Right cardiac atrium (tissue), 5 donors: ENCODE measurements at regions not wholly inside any gene's neighbourhood (a gene's known extent, or its start where the extent isn't known, plus 50 kb on each side); places are given as distances from the start of the nearest gene placed in this dataset.

Experiments used
- ATAC-seq, 2 donors: fragments of 200-7000 bp; cut with Tn5 transposase; one replicate each; pipeline versions ENCODE4 v1.8.0 to v1.9.1; 2020; ENCODE audit warnings: moderate library complexity in 2 of 2, mild to moderate bottlenecking in 1 of 2
- DNase-seq, 3 donors: peaks; one replicate each; pipeline ENCODE4 v3.0.0-alpha.2; 2020
- H3K27ac ChIP-seq: one replicate; pipeline ENCODE4 v1.5.1; 2013; ENCODE audit warnings: mild to moderate bottlenecking, low read length, control low read depth, moderate library complexity
- H3K27me3 ChIP-seq: one replicate; pipeline ENCODE4 v1.6.1; 2013; ENCODE audit not compliant: control insufficient read depth, insufficient read depth
- H3K4me1 ChIP-seq: one replicate; pipeline ENCODE4 v1.6.1; 2013; ENCODE audit warnings: low read length; ENCODE audit not compliant: control insufficient read depth, insufficient read depth
- H3K4me3 ChIP-seq: one replicate; pipeline ENCODE4 v1.5.1; 2013; ENCODE audit warnings: low read length, control low read depth
- H3K9me3 ChIP-seq: one replicate; pipeline ENCODE4 v1.6.1; 2013; ENCODE audit warnings: low read length; ENCODE audit not compliant: control insufficient read depth
- WGBS: extraction: QIAGEN DNeasy Blood & Tissue Kit; methylation state at CpG from one replicate; pipeline ENCODE4 v1.1.7; 2013; 5-methylcytosine and 5-hydroxymethylcytosine counted together
- intact Hi-C, 4 donors: fragments of 100-400 bp; cut with DNase I; formaldehyde crosslinking; loops; one replicate each; pipeline versions ENCODE4 v1.11.0 to v1.14.0; 2022 to 2023
- donor health status: healthy with polysubstance abuse.
- donor health status: DM: no; HTN: yes; CAD: no.
- donor health status: DM: no; HTN: no; CAD: no.
- donor health status: DM: no; HTN: yes; CAD: no; lungs with severe emphysema.
- donor health status: DM: yes; HTN: yes; CAD: no.

GRCh38 chr19:28485292-28485691 lies 727.7 kb downstream of the UQCRFS1 start:
- WGBS: 52% methylated on average over 9 of the region's 9 CpGs
- H3K4me1 ChIP-seq: no peaks in the 10 kb centered on the region
- ATAC-seq (peak in 1 of 2 donors; percentile 27), DNase-seq (peak in 2 of 3 donors; percentile 16 to 56)
- H3K27ac ChIP-seq: no peak overlapping the region
- H3K9me3 ChIP-seq: no peaks in the 10 kb centered on the region
- H3K27me3 ChIP-seq: no peaks in the 10 kb centered on the region
- intact Hi-C loops: no loop called here
- no peak overlapping the region for H3K4me3 ChIP-seq

GRCh38 chr19:28483197-28483596 lies 729.8 kb downstream of the UQCRFS1 start:
- Histone ChIP-seq H3K27ac (no peak overlapping the region), H3K4me1 (no peaks in the 10 kb centered on the region), H3K27me3 (no peaks in the 10 kb centered on the region), H3K4me3 (no peak overlapping the region), H3K9me3 (no peaks in the 10 kb centered on the region)
- intact Hi-C loops: no loop called here
- ATAC-seq: no peak
- 71% methylated on average over 3 of the region's 3 CpGs for WGBS
- no peak for DNase-seq

DNA sequence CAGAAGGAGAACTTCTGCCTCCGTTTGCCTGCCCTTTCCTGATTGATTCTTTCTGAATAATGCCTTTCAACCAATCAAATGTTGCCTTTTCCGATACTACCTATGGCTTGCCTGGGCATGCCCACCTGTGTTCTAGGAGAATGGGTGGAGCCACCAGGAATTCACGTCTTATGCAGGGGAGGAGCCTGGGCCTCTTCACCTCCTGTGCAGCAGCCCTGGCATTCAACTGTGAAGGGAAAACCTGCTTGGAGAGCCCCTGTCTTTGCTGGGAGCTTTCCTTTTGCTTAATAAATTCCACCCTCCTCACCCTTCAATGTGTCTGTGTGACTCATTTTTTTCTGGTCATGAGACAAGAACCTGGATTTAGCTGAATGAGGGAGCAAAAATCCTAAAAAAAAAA lies 730.7 kb downstream of the UQCRFS1 start:
- no peak overlapping the region for H3K27ac ChIP-seq

GRCh38 chr19:28481674-28482073 lies 731.3 kb downstream of the UQCRFS1 start:
- Histone ChIP-seq H3K27me3 (no peaks in the 10 kb centered on the region), H3K4me1 (no peaks in the 10 kb centered on the region), H3K9me3 (no peaks in the 10 kb centered on the region), H3K4me3 (no peak overlapping the region), H3K27ac (no peak overlapping the region)
- no peak for ATAC-seq
- intact Hi-C loops: no loop called here
- WGBS: 84% methylated on average over 1 of the region's 1 CpG
- DNase-seq: no peak

More for the DNA sequence above, 730.7 kb downstream of the UQCRFS1 start:
- intact Hi-C loops: no loop called here
- DNase-seq (no peak), ATAC-seq (no peak)
- Histone ChIP-seq H3K4me1 (no peaks in the 10 kb centered on the region), H3K4me3 (no peak overlapping the region), H3K9me3 (no peaks in the 10 kb centered on the region), H3K27me3 (no peaks in the 10 kb centered on the region)
- WGBS: 70% methylated on average over 3 of the region's 3 CpGs

- Histone ChIP-seq H3K4me1 (no peaks in the 10 kb centered on the region), H3K27ac (no peak overlapping the region), H3K9me3 (no peaks in the 10 kb centered on the region), H3K4me3 (no peak overlapping the region), H3K27me3 (no peaks in the 10 kb centered on the region)
- no peak for ATAC-seq
- intact Hi-C loops: no loop called here
- WGBS: 49% methylated on average over 5 of the region's 5 CpGs
- DNase-seq: no peak
These were observed 737.4 kb downstream of the UQCRFS1 start for GRCh38 chr19:28475525-28475924.

GRCh38 chr19:28472843-28473242 lies 740.1 kb downstream of the UQCRFS1 start:
- Histone ChIP-seq H3K9me3 (no peaks in the 10 kb centered on the region), H3K4me1 (no peaks in the 10 kb centered on the region), H3K4me3 (no peak overlapping the region), H3K27ac (no peak overlapping the region), H3K27me3 (no peaks in the 10 kb centered on the region)
- DNase-seq: peak; percentile 29 to 65 (median 63)
- peak in 1 of 2 donors; percentile 49 for ATAC-seq
- intact Hi-C loops: no loop called here
- WGBS: 36% methylated on average over 7 of the region's 7 CpGs

- WGBS: 54% methylated on average over 7 of the region's 7 CpGs
- ATAC-seq (no peak), DNase-seq (no peak)
- intact Hi-C loops: no loop called here
- Histone ChIP-seq H3K27me3 (no peaks in the 10 kb centered on the region), H3K4me1 (no peaks in the 10 kb centered on the region), H3K9me3 (no peaks in the 10 kb centered on the region), H3K4me3 (no peak overlapping the region), H3K27ac (no peak overlapping the region)
These were observed 741.0 kb downstream of the UQCRFS1 start for GRCh38 chr19:28471731-28472510.

GRCh38 chr19:28469544-28469943 lies 743.4 kb downstream of the UQCRFS1 start:
- DNase-seq (no peak), ATAC-seq (no peak)
- Histone ChIP-seq H3K4me3 (no peak overlapping the region), H3K4me1 (no peaks in the 10 kb centered on the region), H3K9me3 (no peaks in the 10 kb centered on the region), H3K27me3 (no peaks in the 10 kb centered on the region), H3K27ac (no peak overlapping the region)
- intact Hi-C loops: loop anchor here (5.0 to 10.0 kb wide), 5 partner anchors 165 to 408 kb away; no protein-coding TSS in a partner anchor
- 76% methylated on average over 7 of the region's 7 CpGs for WGBS

DNA sequence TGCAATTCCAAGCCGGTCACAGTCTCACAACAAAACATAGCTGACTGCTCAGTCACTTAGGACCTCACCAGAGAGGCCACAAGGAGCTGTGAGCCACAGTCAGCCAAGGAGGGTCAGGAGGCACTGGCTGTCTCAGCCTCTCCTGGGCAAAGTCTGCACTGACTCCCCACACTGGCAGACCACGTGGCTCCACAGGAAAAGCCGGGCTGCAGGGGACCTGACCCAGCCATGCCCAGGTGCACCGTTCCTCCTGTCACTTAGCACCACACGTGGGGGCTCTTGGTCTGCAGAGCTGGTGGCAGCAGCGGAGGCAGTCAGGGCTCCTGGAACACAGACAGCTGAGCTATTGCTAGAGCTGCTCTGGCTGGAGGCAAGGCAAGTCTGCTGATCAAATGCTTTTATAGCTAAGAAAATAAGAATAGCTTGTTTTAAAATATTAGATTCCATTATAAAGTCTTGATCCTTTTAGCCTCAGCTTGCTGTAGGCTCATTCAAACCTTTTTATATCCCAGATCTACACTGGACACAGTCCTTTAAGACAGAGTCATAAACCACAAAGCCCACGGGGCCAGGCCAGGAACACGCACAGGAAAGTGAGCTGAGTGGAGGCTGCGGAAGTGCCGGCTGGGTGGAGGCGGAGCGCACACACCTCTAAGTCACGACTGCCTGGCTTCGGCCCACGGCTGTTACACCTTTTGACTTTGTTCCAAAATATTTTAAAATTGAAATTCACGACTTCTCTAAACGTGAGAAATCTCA lies 744.1 kb downstream of the UQCRFS1 start:
- WGBS: 29% methylated on average over 17 of the region's 17 CpGs
- DNase-seq: peak in 1 of 3 donors; percentile 57

DNA sequence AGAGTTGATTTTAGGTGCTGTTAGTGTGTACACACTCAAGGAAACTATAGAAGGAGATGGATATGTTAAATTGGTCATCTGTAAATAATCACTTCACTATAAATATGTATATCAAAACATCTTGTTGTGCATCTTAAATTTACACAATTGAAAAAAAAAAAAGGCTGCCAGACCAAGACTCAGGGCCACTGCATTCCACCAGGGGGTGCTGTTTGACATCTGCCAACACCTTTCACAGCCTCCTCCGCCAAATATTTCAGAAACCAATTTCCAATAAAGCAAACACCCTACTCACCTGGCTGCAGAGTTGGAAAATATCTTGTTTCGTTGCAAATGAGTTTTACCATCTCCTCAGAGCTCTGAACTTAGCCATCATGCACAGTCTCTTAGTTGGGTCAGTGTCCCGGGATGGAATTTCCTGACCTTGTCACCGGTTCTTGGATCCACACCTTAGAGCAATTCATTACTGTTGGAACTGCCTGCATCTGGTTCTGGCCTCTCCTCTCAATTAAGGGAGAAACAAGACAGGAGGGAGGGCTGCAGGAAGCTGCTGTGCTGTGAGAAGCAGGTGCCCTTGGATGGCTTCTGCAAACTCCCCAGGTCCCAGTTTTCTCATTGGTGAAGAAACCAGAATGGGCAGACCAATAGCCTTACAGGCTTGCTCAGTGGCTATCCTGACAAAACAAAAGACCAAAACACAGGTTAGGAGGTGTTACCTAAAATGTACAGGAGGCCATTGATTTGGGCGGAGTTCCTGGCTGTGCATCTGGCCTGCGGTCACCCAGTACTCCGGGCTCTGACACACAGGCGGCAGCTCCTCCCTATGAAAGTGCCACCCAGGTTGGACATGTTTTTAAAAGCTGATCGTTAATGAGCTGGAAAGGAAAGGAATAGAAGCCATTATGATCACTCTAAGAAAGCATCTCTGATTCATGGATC lies 746.6 kb downstream of the UQCRFS1 start:
- WGBS: 69% methylated on average over 9 of the region's 9 CpGs
- DNase-seq (peak; percentile 49 to 84 (median 66)), ATAC-seq (no peak)
- no peak overlapping the region for H3K27ac ChIP-seq
- H3K4me3 ChIP-seq: no peak overlapping the region
- no peaks in the 10 kb centered on the region for H3K27me3 ChIP-seq
- no peaks in the 10 kb centered on the region for H3K9me3 ChIP-seq
- no peaks in the 10 kb centered on the region for H3K4me1 ChIP-seq
- intact Hi-C loops: loop anchor here (5.0 to 10.0 kb wide), 5 partner anchors 168 to 411 kb away; no protein-coding TSS in a partner anchor

More for the DNA sequence above, 744.1 kb downstream of the UQCRFS1 start:
- H3K4me1 ChIP-seq: no peaks in the 10 kb centered on the region
- H3K4me3 ChIP-seq: no peak overlapping the region
- H3K27me3 ChIP-seq: no peaks in the 10 kb centered on the region
- H3K27ac ChIP-seq: no peak overlapping the region
- intact Hi-C loops: loop anchor here (5.0 to 10.0 kb wide), 5 partner anchors 166 to 408 kb away; no protein-coding TSS in a partner anchor
- peak in 1 of 2 donors; percentile 57 for ATAC-seq
- H3K9me3 ChIP-seq: no peaks in the 10 kb centered on the region
